Right forelimb (tissue), 1 donor: ENCODE measurements at regions not wholly inside any gene's neighbourhood (a gene's known extent, or its start where the extent isn't known, plus 50 kb on each side); places are given as distances from the start of the nearest gene placed in this dataset.
"Not testable (repeated sequence)": the region's sequence is repeated elsewhere in the genome, so short reads cannot be mapped to it uniquely, and the experiment has no call there.

ENCODE experiments used
- DNase-seq: peaks from one replicate; pipeline ENCODE4 v3.0.0-alpha.2; 2018

DNA sequence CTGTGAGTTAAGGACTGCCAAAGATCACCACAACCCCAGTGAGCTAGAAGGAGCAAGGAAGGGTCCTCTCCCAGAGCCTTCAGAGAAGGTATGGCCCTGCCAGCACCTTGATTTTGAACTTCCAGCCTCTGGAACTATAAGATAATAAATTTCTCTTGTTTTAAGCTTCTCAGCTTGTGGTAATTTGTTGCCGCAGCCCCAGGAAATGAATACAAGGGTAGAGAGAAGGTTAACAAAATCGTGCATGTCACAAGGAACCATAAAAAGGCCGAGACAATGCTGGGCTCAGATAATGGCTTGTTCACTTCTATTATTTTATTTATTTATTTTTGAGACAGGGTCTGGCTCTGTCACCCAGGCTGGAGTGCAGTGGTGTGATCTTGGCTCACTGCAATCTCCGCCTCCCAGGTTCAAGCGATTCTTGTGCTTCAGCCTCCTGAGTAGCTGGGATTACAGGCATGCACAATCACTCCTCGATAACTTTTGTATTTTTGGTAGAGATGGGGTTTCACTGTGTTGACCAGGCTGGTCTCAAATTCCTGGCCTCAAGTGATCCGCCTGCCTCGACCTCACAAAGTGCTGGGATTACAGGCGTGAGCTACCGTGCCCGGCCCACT is 71.5 kb downstream of the WSB1 start:
- DNase-seq: not testable (repeated sequence)

DNA sequence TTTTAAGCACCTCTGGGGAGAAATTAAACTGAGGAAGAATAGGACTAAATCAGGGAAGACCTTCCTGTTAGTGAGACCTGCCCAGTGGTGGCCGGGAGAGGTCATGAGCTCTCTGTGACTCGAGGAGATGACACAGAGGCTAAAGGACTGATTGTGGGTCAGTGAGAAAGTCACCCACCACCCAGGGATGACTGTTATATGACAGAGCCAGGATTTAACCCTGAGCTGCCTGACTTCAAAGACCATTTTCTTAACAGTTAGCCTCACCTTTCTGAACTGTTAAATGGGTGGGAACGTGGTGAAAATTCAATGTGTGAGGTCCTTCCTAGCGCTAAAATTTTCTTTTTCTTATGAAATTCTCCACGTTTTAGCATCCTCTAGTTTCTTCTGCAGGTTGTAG is 72.5 kb downstream of the WSB1 start:
- no peak for DNase-seq

- no peak for DNase-seq
These were observed 73.4 kb downstream of the WSB1 start for GRCh38 chr17:27367121-27367981.

DNA sequence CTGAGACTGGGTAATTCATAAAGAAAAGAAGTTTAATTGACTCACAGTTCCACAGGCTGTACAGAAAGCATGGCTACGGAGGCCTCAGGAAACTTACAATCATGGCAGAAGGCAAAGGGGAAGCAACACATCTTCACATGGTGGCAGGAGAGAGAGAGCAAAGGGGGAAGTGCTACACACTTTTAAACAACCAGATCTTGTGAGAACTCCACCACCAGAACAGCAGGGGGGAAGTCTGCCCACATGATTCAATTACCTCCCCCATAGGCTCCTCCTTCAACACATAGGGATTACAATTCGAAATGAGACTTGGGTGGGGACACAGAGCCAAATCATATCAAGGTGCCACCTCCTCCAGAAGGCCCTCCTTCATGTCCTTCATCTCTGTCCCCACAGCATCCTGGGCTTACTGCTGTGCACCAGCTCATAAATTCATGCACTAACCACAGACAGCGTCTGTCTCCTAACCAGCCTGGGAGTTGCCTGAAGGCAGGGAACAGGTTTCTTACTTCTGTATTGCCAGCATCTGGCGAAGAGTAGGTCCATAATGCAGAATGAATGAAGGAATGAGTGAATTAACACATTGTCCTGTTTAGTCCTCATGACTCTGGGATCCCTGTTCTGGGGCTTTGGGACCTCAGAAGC is 74.4 kb downstream of the WSB1 start:
- DNase-seq: no peak

DNA sequence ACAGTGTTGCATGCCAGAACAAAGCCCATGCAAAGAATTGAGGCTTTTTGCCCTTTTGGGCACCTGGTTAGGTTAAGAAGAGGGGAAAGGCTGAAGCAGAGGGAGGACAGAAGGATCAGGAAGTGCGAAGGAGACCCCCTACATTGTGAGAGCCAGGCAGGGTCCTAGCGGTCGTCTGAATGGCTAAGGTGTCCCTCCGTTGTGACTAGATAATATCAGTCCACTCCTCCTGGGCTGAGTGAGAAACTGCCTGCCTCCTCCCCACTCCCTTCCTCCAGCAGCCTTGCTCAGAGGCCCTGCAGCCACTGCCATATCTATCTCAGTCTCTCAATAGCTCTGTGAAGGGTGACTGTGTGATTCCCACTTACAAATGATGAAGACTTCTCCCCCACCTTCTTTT is 75.1 kb downstream of the WSB1 start:
- no peak for DNase-seq

- DNase-seq: no peak
These were observed 76.9 kb downstream of the WSB1 start for GRCh38 chr17:27370776-27371175.

- not testable (repeated sequence) for DNase-seq
These were observed 79.8 kb downstream of the WSB1 start for GRCh38 chr17:27373695-27374094.

DNA sequence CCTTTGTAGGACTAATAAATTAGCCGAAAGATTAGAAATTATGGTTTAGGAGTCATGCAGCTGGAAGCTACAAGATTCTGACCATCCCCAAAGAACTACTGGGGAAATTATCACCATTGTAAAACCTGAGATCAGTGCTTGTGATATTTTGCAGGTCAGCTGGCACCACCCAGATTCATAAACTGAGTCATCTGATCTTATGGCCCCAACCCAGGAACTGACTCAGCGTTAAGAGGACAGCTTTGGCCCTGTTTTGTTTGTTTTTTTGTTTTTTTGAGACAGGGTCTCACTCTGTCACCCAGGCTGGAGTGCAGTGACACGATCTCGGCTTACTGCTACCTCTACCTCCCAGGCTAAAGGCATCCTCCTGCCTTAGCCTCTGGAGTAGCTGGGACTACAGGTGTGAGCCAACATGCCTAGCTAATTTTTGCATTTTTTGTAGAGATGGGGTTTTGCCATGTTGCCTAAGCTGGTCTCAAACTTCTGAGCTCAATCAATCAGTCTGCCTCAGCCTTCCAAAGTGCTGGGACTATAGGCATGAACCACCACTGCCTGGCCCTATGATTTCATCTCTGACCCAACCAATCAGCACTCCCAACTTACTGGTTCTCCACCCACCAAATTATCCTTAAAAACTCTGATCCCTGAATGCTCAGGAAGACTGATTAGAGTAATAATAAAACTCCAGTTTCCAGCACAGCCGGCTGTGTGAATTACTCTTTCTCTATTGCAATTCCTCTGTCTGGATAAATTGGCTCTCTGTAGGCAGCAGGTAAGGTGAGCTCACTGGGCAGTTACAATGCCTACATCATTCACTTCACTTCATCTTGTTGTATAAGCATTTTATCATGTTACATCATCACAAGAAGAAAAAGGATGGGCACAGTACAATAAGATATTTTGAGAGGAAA is 79.4 kb upstream of the KSR1 start:
- DNase-seq: no peak

DNA sequence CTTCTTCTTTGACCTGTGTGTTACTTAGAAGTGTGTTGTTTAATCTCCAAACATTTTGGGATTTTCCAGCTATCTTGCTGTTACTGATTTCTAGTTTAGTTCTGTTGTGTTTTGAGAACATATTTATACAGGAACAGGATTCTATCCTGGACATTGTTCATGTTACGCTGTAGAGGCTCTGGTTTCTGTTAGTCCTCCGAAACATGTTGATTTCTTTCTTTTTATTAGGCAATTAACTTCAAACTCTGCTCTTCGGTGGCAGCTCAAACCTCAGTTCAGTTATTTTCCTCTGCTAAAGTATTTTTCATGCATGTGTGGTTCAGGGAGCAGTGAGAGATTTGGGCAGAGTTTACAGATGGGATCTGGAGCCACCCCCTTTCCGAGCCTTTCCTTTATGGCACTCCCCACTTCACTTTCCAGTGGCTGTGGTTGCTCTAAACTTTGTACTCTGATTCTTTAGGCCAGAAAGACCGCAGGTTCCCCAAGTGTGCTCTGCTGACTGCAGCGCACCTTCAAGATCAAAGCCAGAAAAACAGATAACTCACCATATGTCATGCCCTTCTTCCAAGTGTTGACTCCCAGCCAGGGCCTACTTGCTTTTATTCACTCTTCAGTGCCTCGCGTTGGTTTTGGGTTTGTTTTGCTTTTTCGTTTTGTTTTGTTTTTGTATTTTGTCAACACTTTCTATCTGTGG is 77.6 kb upstream of the KSR1 start:
- no peak for DNase-seq

DNA sequence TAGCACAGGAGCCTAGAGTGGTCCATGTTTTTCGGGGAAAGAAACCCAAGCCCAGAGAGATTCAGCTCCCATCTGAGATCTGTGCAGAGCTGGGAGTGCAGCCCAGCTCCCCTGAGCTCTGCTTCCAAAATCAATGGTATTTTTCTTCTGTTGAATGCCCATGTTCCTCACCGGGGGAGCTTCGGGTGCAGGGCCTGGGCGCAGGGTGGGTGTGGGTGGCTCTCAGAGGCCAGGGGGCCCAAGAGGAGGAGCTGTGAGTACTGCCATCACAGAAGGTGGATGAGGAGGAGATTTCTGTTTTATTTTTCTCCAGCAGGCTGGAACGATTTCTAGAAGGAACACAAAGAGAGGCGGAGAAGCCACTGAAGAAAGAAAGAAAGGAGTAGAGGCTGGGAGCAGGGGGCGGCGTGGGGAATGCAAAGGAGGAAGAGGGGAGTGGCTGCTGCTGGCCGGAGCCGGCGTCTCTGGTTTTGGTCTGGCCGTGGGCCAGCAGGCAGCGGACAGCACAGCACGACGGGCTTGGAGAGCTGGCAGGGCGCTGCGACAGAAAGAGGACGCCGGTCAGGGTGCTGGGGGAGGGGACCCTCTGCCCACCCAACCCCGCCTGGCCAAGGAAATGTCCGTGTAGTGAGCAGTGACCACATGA is 76.2 kb upstream of the KSR1 start:
- peak; percentile 81 for DNase-seq

GRCh38 chr17:27380551-27380950 is 75.7 kb upstream of the KSR1 start:
- no peak for DNase-seq

DNA sequence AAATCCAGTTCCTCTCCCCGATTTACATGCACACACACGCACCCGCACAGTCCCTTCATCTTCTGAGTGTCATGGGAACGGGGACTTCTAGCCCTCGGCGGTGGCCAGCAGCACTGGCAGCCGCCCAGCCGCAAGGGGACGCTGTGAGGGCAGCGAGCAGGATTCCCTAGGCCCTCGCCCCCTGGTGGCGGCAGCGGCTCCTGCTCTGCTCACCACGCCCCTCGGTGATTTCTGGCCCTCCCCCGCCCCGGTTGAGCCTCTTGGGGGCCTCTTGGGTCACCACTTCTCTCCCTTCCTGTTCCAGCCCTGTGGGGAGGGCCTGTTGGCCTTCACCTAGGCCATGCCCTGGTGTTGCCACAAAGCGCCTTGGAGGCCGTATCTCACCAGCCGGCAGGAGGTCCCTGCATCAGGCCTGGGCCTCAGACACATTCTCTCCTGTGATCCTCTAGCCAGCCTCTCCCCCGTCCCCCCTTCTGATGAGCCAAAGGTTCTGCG is 75.2 kb upstream of the KSR1 start:
- DNase-seq: peak; percentile 61

DNA sequence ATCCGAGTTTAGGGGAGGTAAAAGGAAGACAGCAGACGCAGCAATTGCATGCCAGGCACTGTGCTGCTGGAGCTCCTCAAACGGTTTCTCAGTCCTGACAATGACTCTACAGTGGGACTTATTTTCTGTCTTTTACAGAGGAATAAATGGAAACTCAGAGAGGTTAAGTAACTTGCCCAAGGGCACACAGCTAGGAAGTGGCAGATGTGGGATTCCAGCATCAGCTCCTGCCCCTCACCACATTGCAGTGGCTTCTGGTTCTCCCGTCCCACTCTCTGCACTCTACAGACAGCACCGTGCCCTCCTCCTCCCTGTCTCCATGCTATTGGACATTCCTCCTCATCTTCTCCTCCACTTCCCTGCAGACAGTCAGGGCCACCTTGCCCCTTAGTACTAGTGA is 74.2 kb upstream of the KSR1 start:
- no peak for DNase-seq

DNA sequence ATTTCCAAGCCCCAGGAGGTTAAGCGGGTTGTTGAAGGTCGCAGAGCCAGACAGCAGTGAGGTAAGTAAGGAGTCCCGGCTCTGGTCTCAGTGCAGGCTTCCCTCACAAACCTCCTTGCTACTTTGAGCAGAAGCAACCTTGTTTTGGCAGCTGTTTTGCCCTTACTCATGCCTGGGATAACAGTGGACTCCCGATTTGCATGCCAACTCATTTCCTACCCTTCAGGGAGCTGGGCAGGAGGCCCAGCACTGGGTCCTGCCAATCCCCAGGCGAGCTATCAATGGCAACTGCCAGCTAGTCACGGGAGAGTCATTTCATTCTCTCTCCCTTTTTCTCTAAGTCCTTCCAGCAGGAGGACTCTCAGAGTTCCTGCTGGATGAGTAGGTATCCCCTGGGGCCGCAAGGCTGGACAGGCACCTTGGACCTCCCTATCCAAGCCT is 72.0 kb upstream of the KSR1 start:
- no peak for DNase-seq

- DNase-seq: no peak
These were observed 71.5 kb upstream of the KSR1 start for GRCh38 chr17:27384726-27385125.

- no peak for DNase-seq
These were observed 70.6 kb upstream of the KSR1 start for GRCh38 chr17:27385626-27386025.

GRCh38 chr17:27386206-27387075 is 69.8 kb upstream of the KSR1 start:
- no peak for DNase-seq

DNA sequence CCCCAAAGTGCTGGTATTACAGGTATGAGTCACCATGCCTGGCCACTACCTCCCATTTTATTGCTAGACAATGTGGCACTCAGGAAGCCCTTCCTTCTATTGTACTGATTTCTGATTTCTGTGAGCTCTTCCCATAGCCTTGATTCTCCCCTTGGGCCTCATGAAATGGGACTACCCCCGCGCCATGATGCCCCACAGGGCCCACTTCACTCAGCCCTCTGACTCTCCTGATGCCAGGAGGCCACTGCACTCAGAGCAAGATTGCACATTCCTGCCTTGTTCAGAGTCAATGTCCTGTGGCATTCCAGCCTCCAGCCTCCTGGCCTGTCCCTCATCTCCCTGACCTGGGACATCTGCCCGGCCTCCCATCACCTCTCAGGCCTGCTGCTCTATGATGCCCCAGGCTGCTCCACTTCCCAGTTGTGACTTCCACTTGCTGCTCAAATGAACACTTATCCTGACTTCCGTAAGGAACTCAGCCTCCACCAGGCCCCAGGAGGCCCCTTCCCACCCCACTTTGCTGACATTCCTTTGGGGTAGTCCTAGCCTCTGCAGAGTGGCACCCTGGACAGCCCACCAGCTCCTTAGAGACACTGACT is 66.6 kb upstream of the KSR1 start:
- no peak for DNase-seq

DNA sequence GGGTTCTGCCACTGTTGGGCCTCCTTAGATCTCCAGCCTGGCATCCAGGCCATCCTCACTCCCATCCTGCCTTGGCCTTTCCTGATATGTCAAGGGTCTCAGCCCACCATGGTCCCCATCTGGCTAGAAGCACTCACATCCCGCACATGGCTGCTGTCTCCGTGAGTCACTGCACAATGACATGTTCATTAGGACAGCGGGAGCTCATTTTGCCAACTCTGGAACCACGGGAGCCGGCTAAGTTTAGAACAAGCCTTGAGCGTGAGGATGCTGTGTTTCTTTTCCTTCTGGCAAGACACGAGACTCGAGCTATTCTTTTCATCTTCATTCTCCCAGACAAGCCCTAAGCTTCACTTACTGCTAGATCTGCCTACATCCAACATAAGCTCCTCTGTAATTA is 65.7 kb upstream of the KSR1 start:
- no peak for DNase-seq

- DNase-seq: no peak
These were observed 64.8 kb upstream of the KSR1 start for GRCh38 chr17:27391427-27391826.
